Vagina (tissue), 2 donors: ENCODE measurements at regions not wholly inside any gene's neighbourhood (a gene's known extent, or its start where the extent isn't known, plus 50 kb on each side); places are given as distances from the start of the nearest gene placed in this dataset.

Source experiments
- DNase-seq, 2 donors: peaks; one replicate each; pipeline ENCODE4 v3.0.0-alpha.2; 2017; ENCODE audit errors: extremely low spot score in 2 of 2
- H3K27ac ChIP-seq: fragments of 200-600 bp; sonication (generic); one replicate; pipeline ENCODE4 v1.5.1; 2019
- H3K27me3 ChIP-seq: fragments of 200-600 bp; sonication (generic); one replicate; pipeline ENCODE4 v1.5.1; 2019
- H3K36me3 ChIP-seq, 2 donors: fragments of 200-600 bp; sonication (generic); one replicate each; pipeline ENCODE4 v1.5.1; 2017 to 2019
- H3K4me1 ChIP-seq: fragments of 200-600 bp; sonication (generic); one replicate; pipeline ENCODE4 v1.5.1; 2019
- H3K4me3 ChIP-seq, 2 donors: fragments of 200-600 bp; sonication (generic); 1 replicate in 1 of 2; 2 replicates in 1 of 2; pipeline ENCODE4 v1.5.1; 2016 to 2019
- H3K9me3 ChIP-seq: fragments of 200-600 bp; sonication (generic); one replicate; pipeline ENCODE4 v1.5.1; 2019
- POLR2A ChIP-seq, 2 donors: fragments of 450-650 bp; IDR thresholded peaks; one replicate each; pipeline ENCODE4 v1.6.1; 2017; ENCODE audit warnings: antibody characterized with exemption in 2 of 2, mild to moderate bottlenecking in 2 of 2, moderate library complexity in 2 of 2
- POLR2AphosphoS5 ChIP-seq, 2 donors: sonication (generic); formaldehyde crosslinking; IDR thresholded peaks; one replicate each; pipeline ENCODE4 v1.9.0; 2017; ENCODE audit warnings: antibody characterized with exemption in 2 of 2, mild to moderate bottlenecking in 2 of 2, low read depth in 1 of 2; ENCODE audit not compliant: insufficient read depth in 1 of 2
- intact Hi-C: fragments of 100-400 bp; cut with DNase I; formaldehyde crosslinking; loops from one replicate; pipeline ENCODE4 v1.15.1; 2023
- TF ChIP-seq, protein P1 (sequence below), 3 experiments: fragments of 450-650 bp in 2 of 3; fragments of 200-600 bp in 1 of 3; sonication (generic) in 1 of 3; IDR thresholded peaks; one replicate each; pipeline ENCODE4 v1.5.1; 2017 to 2019; ENCODE audit warnings: antibody characterized with exemption in 3 of 3, mild to moderate bottlenecking in 2 of 3, moderate library complexity in 2 of 3

GRCh38 chr5:96072791-96073165 is 111.1 kb upstream of the ELL2 start:
- intact Hi-C loops, result no loop called here
- Histone ChIP-seq H3K27me3 (no peaks in the 10 kb centered on the region), H3K9me3 (no peaks in the 10 kb centered on the region), H3K4me1 (no peaks in the 10 kb centered on the region), H3K36me3 (no peaks in the 10 kb centered on the region), H3K27ac (no peak overlapping the region), H3K4me3 (no peak overlapping the region)
- no peak for DNase-seq
- TF ChIP-seq POLR2A (IDR thresholded peaks at IDR 0.05), result no peak
- TF ChIP-seq POLR2AphosphoS5 (IDR thresholded peaks at IDR 0.05; ENCODE audit: insufficient read depth in 1 of 2, low read depth in 1 of 2), result no peak
- TF ChIP-seq, protein P1, sequence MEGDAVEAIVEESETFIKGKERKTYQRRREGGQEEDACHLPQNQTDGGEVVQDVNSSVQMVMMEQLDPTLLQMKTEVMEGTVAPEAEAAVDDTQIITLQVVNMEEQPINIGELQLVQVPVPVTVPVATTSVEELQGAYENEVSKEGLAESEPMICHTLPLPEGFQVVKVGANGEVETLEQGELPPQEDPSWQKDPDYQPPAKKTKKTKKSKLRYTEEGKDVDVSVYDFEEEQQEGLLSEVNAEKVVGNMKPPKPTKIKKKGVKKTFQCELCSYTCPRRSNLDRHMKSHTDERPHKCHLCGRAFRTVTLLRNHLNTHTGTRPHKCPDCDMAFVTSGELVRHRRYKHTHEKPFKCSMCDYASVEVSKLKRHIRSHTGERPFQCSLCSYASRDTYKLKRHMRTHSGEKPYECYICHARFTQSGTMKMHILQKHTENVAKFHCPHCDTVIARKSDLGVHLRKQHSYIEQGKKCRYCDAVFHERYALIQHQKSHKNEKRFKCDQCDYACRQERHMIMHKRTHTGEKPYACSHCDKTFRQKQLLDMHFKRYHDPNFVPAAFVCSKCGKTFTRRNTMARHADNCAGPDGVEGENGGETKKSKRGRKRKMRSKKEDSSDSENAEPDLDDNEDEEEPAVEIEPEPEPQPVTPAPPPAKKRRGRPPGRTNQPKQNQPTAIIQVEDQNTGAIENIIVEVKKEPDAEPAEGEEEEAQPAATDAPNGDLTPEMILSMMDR (IDR thresholded peaks at IDR 0.05), result no peak

DNA sequence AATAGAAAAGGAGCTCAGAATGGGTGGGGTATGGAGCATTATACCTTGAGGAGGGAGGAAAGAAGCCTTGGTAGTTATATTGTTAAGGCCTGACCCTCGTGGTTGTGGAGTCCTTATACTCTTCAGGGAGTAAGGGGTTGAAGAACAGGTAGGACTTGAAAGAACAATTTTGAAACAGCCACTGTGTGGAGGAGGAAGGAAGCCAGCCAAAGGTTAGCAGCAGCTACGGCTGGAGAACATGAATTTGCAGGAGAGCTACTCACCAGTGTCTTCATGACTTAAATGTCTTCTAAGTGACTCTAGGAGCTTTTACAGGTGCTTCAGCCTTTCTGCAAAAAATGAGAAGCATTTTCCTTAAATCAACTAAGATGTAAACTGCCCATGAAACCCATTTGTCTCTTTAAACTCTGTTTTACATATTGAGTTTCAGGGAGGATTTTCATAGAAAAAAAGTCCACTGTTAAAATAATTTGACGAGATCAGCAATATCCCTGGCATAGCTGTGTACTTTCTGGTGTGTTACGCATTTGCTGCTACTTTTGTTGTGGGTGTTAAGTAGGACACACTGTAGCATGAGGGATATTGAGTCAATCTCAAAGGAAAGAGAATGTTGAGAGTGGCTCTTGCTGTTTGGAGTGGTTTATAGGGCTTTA is 110.6 kb upstream of the ELL2 start:
- H3K4me1 ChIP-seq, result no peaks in the 10 kb centered on the region
- no peaks in the 10 kb centered on the region for H3K9me3 ChIP-seq
- H3K27ac ChIP-seq, result no peak overlapping the region
- H3K27me3 ChIP-seq, result no peaks in the 10 kb centered on the region
- DNase-seq, result no peak
- H3K36me3 ChIP-seq, result no peaks in the 10 kb centered on the region
- no peak overlapping the region for H3K4me3 ChIP-seq
- intact Hi-C loops, result no loop called here
- TF ChIP-seq, protein P1 (IDR thresholded peaks at IDR 0.05), result no peak
- TF ChIP-seq POLR2AphosphoS5 (IDR thresholded peaks at IDR 0.05; ENCODE audit: insufficient read depth in 1 of 2, low read depth in 1 of 2), result no peak
- no peak for TF ChIP-seq POLR2A (IDR thresholded peaks at IDR 0.05)

DNA sequence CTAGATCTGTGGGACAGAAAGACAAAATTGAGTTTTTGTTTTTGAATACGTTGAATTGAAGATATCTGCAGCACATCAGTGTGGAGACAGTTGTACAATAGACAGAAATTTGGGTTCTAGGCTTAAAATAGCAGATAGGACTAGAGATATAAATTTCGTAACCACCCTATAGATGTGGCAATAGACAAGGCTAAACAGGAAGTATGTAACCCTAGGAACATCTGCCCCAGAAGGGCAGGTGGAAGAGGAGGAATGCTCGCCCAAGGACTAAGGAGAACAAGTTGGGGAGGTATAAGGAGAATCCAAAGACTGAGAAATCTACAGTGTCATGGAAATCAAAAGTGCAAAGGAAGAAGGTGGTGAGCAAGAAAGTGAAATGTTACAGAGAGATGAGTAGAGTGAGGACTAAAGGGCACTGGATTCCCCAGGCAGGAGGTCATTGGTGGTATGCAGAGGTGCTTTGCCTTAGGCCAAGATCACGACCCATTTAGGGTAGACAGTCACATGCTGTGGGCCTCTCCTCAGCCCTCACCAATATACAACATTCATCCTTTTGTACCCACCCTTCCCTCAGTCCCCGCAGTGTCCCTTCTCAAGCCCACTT is 109.1 kb upstream of the ELL2 start:
- Histone ChIP-seq H3K4me3 (no peak overlapping the region), H3K9me3 (no peaks in the 10 kb centered on the region), H3K36me3 (no peaks in the 10 kb centered on the region), H3K4me1 (no peaks in the 10 kb centered on the region), H3K27ac (no peak overlapping the region), H3K27me3 (no peaks in the 10 kb centered on the region)
- TF ChIP-seq, protein P1 (IDR thresholded peaks at IDR 0.05), result no peak
- TF ChIP-seq POLR2AphosphoS5 (IDR thresholded peaks at IDR 0.05; ENCODE audit: insufficient read depth in 1 of 2, low read depth in 1 of 2) (no peak), POLR2A (IDR thresholded peaks at IDR 0.05) (no peak)
- intact Hi-C loops, result no loop called here
- DNase-seq, result no peak

- no peak overlapping the region for H3K27ac ChIP-seq
Measured at GRCh38 chr5:96067894-96068614, 106.4 kb upstream of the ELL2 start.

More at GRCh38 chr5:96067894-96068614, 106.4 kb upstream of the ELL2 start:
- intact Hi-C loops, result no loop called here
- DNase-seq, result no peak
- Histone ChIP-seq H3K27me3 (no peaks in the 10 kb centered on the region), H3K9me3 (no peaks in the 10 kb centered on the region), H3K4me1 (no peaks in the 10 kb centered on the region), H3K36me3 (no peaks in the 10 kb centered on the region), H3K4me3 (no peak overlapping the region)
- TF ChIP-seq POLR2AphosphoS5 (IDR thresholded peaks at IDR 0.05; ENCODE audit: insufficient read depth in 1 of 2, low read depth in 1 of 2) (no peak), POLR2A (IDR thresholded peaks at IDR 0.05) (no peak)
- TF ChIP-seq, protein P1 (IDR thresholded peaks at IDR 0.05), result no peak
